ENCODE measurements at regions not wholly inside any gene's neighbourhood (a gene's known extent, or its start where the extent isn't known, plus 50 kb on each side); places are given as distances from the start of the nearest gene placed in this dataset.
"Not testable (repeated sequence)": the region's sequence is repeated elsewhere in the genome, so short reads cannot be mapped to it uniquely, and the experiment has no call there.

DNA sequence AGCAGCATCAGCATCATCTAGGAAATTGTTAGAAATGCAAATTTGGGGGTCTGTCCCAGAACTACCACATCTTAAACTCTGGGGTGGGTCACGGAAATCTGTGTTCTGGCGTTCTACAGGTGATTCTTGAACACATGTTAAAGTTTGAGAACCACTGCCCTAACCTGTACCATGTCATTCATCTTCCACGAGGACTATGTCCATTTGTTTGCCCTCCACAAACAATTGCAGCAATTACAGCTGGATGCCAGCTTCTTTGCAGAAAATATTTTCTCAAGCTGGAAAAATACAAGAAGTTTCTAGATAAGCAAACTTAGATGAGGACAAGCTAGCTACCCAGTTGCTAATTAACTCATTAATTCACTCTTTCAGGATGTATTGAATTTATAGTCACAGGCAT lies 54.1 kb downstream of the MAFB start:
- DNase-seq (ENCODE audit: low spot score), result no peak

DNA sequence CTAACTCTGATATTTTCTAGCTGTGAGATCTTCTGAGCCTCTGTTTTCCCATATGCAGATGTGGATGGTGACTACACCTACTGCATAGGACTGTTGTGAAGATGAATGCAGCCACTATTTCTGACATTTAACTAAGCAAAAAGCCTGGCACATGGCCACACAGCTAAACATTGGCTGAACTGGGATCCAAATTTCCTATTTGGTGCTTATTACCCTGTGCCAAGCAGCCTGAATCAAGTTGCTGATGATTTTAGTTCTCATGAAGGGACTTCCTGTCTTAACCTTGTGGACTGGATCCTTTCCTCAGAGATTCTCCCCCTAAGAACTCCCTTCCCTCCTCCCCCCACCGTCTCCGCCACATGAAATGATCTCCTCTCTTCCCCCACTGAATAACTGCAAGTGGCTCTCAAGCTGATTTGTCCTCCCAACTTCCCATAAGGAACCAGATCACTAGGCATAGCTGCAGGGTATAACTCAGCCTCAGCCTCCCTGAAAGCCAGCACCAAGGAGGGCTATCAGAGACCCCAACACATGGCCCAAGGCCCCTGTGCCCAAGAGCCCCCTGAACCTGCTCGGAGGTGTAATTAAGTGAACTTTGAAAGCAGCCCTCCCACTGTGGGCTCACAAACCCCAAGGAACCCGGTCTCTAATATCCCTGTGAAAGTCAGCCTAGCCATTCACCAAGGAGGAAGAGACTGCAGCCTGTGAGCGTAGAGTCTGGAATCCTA lies 55.7 kb downstream of the MAFB start:
- DNase-seq (ENCODE audit: low spot score), result no peak

DNA sequence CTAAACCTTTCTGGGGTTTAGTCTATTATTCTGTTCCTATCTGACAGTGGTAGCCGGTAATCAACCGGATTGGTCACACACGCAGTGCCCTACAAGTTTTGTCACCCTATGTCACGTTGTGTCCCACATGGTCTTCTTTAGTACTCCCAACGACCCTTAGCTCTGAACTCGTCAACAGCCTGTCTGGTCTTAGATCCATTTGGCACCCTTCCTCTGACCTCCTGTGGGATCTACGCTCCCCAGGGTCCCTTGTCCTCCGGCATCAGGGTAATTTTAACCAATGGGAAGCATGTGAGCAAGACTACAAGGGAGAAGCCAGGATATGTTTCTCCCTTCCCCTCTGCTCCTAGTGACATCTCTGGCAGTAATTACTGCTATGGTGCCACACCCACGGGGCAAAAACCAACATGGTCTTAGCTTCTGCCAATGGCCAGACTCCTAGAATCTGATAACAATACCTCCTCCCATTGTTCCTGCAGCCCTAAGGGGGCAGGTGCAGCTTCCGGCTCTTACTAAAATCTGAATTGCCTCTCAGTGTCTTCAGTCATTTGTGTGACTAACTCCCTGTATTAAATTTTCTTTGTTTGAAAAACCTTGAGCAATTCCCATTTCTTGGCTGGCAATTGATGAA lies 56.6 kb downstream of the MAFB start:
- DNase-seq (ENCODE audit: low spot score), result no peak

DNA sequence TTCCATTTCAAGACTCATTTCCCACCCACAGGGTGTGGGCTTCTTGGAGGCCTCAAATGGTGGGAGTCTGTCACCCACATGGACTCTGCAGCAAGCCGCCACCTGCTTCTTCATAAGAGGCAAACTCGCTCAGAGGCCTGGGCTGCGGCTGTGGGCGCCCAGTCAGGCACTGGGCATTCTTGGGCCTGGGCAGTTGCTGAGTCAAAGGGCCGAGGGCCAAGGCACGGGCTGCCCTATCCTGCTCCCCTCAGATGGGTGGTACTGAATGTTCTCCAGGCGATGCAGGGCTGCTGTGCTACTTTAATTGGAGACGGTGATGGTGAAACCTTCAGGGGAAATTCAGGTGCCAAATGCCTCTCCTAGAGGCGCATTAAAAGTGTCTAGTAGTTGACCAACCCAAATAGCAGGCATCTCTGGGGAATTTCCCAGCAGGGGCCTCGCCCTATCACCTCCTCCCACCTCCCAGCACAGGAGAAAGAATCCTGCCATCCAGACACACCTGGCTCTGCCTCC lies 57.9 kb downstream of the MAFB start:
- DNase-seq (ENCODE audit: low spot score), result no peak

GRCh38 chr20:40630713-40631112 lies 58.3 kb downstream of the MAFB start:
- no peak for DNase-seq (ENCODE audit: low spot score)

DNA sequence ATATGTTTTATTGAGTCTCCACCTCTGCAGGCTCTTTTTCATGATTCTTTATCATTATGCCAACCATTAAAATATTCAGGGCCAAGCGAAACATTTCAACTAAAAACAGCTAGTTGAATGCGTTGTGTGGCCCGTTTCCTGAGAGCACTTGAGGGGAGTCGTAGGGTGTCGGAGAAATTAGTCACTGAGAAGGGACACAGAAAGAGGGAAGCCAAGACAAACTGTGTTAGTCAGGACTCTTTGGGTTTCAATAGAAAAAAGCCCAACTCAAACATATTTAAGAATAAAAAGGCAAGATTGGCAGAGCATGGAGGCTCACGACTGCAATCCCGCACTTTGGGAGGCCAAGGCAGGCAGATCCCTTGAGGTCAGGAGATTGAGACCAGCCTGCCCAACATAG lies 58.9 kb downstream of the MAFB start:
- no peak for DNase-seq (ENCODE audit: low spot score)

DNA sequence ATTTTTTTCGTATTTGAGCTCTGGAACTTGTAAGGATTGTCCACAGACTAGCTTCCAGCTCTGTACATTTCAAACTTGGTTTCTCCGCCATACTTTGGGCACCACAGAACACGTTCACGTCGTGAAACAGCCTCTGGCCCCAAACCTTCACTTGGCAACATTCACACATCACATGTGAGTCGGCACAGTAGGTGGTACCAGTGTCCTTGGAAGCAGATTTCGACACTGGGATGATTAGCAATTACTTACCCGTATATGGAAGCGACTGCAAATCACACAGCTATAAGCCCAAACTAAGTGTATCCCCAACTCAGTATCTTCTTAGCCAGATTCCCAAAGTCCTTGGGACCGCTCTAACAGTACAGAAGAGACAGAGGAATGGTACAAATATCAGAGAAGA lies 60.2 kb downstream of the MAFB start:
- DNase-seq (ENCODE audit: low spot score), result no peak

- not testable (repeated sequence) for DNase-seq (ENCODE audit: low spot score)
Measured at GRCh38 chr20:40619053-40619452, 70.0 kb downstream of the MAFB start.

DNA sequence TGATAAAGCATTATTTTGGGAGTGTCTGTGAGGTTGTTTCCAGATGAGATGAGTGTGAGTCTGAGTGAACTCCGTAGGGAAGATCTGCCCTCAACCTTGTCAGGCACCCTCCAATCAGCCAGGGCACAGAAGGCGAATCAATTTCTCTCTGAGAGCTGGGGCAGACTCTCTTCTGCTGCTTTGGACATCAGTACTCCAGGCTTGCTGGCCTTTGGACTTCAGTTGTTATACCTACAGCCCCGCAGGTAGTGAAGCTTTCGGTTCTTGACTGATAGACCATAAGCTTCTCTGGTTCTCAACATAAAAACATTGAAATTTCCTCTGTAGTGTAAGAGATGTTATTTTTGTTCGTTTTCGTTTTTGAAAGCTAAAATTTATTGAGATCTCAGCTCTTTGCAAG lies 71.4 kb downstream of the MAFB start:
- no peak for DNase-seq (ENCODE audit: low spot score)

GRCh38 chr20:40612837-40613236 lies 76.2 kb downstream of the MAFB start:
- DNase-seq (ENCODE audit: low spot score), result no peak

DNA sequence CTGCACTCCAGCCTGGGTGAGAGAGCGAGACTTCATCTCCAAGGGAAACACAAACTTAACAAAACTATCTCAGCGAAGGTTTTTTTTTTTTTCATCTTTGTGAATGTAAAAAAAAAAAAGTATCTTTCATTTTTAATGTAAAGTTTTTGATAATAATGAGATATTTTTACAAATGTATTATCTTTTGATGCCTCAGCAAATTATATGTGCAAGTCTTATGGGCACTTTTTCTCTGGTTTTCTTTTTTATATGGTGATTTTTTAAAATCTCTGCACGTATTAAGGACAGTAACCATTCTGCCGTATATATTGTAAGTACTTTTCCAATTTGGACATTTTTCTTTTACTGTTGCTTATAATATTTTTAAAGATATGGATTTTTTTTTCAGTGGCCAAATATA lies 76.8 kb downstream of the MAFB start:
- DNase-seq (ENCODE audit: low spot score), result no peak

- DNase-seq (ENCODE audit: low spot score), result no peak
Measured at GRCh38 chr20:40610730-40611129, 78.3 kb downstream of the MAFB start.

- DNase-seq (ENCODE audit: low spot score), result no peak
Measured at GRCh38 chr20:40607927-40608326, 81.1 kb downstream of the MAFB start.

DNA sequence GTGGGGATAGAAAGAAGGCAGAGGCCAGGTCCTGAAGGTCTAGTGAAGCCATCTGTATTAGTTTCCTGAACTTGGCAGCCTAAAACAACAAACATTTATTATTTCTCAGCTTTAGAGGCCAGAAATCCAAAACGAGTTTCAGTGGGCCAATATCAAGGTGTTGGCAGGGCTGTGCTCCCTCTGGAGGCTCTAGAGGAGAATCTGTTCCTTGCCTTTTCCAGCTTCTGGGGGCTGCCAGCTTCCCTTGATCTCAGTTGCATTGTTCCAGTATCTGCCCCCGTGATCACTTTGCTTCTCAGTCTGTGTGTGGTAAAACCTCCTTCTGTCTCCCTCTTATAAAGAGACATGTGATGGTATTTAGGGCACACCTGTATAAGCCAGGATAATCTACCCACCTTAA lies 82.4 kb downstream of the MAFB start:
- DNase-seq (ENCODE audit: low spot score), result no peak

- DNase-seq (ENCODE audit: low spot score), result no peak
Measured at GRCh38 chr20:40606237-40606636, 82.8 kb downstream of the MAFB start.

DNA sequence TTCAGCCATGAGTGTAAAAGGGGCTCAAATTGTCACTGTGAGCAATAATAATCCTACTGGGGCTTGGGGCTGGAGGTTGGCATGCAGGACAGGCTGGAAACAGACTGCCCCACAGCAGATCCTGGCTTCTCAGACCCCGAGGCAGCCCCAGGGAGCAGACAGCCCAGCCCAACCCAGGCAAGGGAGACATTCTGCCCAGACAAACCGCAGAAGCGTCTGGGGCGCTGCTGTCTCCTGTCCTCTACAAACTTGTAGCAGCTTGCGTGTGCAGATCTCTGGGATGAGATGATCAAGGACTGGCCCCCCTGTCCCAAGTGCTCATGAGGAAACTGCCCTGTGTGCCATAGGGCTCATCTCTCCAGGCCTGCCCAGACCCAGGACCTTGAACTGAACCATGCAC lies 84.6 kb downstream of the MAFB start:
- no peak for DNase-seq (ENCODE audit: low spot score)

- no peak for DNase-seq (ENCODE audit: low spot score)
Measured at GRCh38 chr20:40603057-40603651, 85.9 kb downstream of the MAFB start.

GRCh38 chr20:40602381-40602780 lies 86.7 kb downstream of the MAFB start:
- DNase-seq (ENCODE audit: low spot score), result no peak

- no peak for DNase-seq (ENCODE audit: low spot score)
Measured at GRCh38 chr20:40600441-40601219, 88.4 kb downstream of the MAFB start.

DNA sequence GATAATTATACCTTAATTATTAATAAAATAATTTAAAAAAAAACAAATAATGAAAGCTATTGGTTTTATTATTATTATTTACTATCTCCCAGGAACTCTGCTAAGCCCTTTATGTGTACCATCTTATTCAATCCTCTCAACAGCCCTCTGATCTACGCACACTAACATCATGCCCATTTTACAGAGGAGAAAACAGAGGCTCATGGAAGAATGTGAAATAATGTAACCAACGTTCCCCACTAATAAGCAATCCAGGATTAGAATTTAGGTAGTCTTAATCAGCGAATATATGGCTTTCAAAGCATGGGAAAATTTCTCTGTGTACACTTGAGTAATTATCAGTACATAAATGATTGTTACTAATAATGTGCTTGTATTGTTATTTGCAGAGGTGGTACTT lies 89.0 kb downstream of the MAFB start:
- DNase-seq (ENCODE audit: low spot score), result no peak

DNA sequence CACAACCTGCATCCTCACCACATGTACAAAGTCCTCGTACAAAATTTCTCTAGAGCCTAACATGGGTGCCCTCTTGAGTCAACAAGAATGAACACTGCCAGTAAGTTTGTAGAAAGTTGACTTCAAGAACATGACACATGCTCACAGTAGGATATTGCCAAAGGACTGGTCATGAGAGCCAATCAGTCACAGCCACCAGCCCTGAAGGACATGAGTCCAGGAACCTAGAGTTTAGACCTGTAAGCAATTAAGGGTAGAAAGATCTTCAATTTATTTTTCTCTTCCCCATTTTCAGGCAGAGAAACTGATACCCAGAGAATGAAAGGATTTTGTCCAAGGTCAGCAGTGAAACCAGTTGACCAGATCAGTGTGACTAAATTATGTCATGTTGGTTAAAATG lies 96.1 kb downstream of the MAFB start:
- DNase-seq (ENCODE audit: low spot score), result no peak

DNA sequence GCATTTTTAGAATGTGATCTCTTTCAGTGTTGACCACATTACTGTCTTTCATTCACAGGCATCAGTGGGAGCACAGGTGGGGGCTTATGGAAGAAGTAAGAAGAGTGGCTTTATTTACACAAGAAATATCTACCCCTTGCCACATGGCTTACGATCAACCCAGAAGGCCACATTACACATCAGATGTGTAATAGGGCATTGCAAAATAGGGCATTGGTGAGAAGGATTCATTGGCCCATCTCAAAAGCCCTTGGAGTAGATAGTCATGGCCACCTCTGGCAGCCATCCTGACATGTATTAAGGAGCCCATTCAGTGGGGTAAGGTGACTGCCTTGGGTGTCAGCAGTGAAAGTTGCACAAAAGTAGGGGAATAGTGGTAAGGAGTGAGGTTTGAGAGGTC lies 97.5 kb downstream of the MAFB start:
- no peak for DNase-seq (ENCODE audit: low spot score)

DNA sequence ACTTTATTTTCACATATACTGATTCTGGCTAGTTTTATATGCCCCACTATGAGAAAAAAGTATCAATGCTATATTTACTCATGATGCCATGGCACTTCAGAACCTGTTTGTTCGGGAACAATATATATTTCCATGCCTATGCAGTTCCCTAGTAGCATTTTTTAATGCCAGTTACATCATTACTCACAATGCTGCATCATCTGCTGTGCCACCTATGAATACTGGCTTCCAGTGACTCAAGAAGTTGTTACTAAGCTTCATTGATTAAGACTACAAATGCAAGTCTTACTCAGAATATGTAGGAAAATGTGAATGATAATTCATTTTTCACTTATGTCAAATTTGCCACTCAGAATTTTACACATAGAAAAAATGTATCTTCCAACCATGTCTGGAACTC lies 97.9 kb downstream of the MAFB start:
- DNase-seq (ENCODE audit: low spot score), result no peak
